Nephron progenitor cell (in vitro differentiated cells): ENCODE measurements at regions not wholly inside any gene's neighbourhood (a gene's known extent, or its start where the extent isn't known, plus 50 kb on each side); places are given as distances from the start of the nearest gene placed in this dataset.
"Not testable (repeated sequence)": the region's sequence is repeated elsewhere in the genome, so short reads cannot be mapped to it uniquely, and the experiment has no call there.

Experiments used
- DNase-seq: peaks from one replicate; pipeline ENCODE4 v3.0.0; 2021
- H3K27ac Mint-ChIP-seq: 2 replicates; pipeline ENCODE4 v1.8.0; 2021; ENCODE audit warnings: mild to moderate bottlenecking, moderate library complexity, mixed read lengths
- H3K27me3 Mint-ChIP-seq: 2 replicates; pipeline ENCODE4 v1.8.0; 2021; ENCODE audit warnings: mild to moderate bottlenecking, low read depth, mixed read lengths; ENCODE audit not compliant: poor library complexity
- H3K36me3 Mint-ChIP-seq: 2 replicates; pipeline ENCODE4 v1.8.0; 2021; ENCODE audit warnings: low read depth, mixed read lengths
- H3K4me1 Mint-ChIP-seq: 2 replicates; pipeline ENCODE4 v1.8.0; 2021; ENCODE audit warnings: mixed read lengths
- H3K4me3 Mint-ChIP-seq: 2 replicates; pipeline ENCODE4 v1.8.0; 2021; ENCODE audit warnings: mild to moderate bottlenecking, moderate library complexity, mixed read lengths
- H3K9me3 Mint-ChIP-seq: 2 replicates; pipeline ENCODE4 v1.8.0; 2021; ENCODE audit warnings: mild to moderate bottlenecking, moderate library complexity, mixed read lengths
- CTCF ChIP-seq: fragments of 200-600 bp; sonication (generic); IDR thresholded peaks from 2 replicates; pipeline ENCODE4 v1.5.0; 2021; ENCODE audit warnings: antibody characterized with exemption

DNA sequence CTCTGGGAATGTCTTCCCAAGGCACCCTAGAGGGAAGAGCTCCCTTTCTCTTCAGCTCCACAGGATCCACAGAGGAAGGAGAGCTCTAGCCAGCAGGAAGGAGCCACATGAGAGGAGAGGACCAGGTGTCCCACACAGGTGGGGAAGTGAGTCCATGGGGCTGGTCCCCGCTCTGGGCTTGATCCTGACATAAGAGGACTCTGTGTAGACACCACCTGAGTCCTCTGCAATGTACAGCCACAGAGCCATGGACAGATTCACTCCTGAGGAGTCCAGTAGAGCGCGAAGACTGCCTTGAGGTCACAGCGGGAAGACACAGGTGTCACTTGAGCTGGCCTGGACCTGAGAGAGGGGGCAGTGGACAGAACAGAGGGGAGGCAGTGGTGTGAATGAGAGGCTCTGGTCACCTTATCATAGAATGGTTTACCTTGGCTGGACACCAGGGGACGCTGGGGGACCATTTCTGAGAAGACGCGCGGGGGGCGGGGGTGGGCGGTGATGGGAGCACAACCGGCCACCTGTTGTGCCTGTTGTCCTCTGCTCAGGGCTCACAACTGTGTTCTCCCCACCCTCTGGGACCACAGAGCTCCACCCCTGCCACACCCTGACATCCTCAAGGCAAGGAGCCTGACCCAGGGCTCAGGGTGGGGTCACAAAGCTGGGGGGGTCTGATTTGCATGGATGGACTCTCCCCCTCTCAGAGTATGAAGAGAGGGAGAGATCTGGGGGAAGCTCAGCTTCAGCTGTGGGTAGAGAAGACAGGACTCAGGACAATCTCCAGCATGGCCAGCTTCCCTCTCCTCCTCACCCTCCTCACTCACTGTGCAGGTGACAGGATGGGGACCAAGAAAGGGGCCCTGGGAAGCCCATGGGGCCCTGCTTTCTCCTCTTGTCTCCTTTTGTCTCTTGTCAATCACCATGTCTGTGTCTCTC lies 128.2 kb downstream of the ZNF280B start:
- TF ChIP-seq CTCF, result peak; percentile 26
- Mint-ChIP-seq H3K27me3 (peaks cover 98% of the 10 kb centered on the region), H3K9me3 (peaks cover under 1% of the 10 kb centered on the region), H3K36me3 (no peaks in the 10 kb centered on the region), H3K27ac (no peak overlapping the region), H3K4me1 (no peaks in the 10 kb centered on the region), H3K4me3 (no peak overlapping the region)
- peak; percentile 61 for DNase-seq

GRCh38 chr22:22381292-22381691 lies 127.2 kb downstream of the ZNF280B start:
- H3K4me3 Mint-ChIP-seq, H3K9me3 Mint-ChIP-seq, H3K36me3 Mint-ChIP-seq, H3K4me1 Mint-ChIP-seq, DNase-seq, H3K27ac Mint-ChIP-seq: not testable (repeated sequence)
- H3K27me3 Mint-ChIP-seq, result peaks cover 98% of the 10 kb centered on the region

DNA sequence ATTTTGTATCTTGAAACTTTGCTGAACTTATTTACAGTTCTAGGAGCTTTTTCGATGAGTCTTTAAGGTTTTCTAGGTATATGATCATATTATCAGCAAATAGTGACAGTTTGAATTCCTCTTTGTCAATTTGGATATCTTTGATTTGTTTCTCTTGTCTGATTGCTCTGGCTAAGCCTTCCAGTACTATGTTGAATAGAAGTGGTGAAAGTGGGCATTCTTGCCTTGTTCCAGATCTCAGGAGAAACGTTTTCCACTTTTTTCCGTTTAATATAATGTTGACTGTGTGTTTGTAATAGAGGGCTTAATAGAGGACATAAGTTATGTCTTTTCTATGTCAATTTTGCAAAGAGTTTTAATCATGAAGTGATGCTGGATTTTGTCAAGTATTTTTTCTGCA lies 124.3 kb downstream of the ZNF280B start:
- Mint-ChIP-seq H3K4me3 (no peak overlapping the region), H3K36me3 (no peaks in the 10 kb centered on the region), H3K4me1 (no peaks in the 10 kb centered on the region), H3K27ac (no peak overlapping the region), H3K27me3 (peaks cover 96% of the 10 kb centered on the region), H3K9me3 (peaks cover 4% of the 10 kb centered on the region)
- no peak for DNase-seq
- no peak for TF ChIP-seq CTCF

GRCh38 chr22:22384668-22385244 lies 123.8 kb downstream of the ZNF280B start:
- Mint-ChIP-seq H3K27ac (no peak overlapping the region), H3K36me3 (no peaks in the 10 kb centered on the region), H3K27me3 (peaks cover 96% of the 10 kb centered on the region), H3K4me1 (no peaks in the 10 kb centered on the region), H3K9me3 (peaks cover 4% of the 10 kb centered on the region), H3K4me3 (no peak overlapping the region)
- DNase-seq, result no peak
- no peak for TF ChIP-seq CTCF

DNA sequence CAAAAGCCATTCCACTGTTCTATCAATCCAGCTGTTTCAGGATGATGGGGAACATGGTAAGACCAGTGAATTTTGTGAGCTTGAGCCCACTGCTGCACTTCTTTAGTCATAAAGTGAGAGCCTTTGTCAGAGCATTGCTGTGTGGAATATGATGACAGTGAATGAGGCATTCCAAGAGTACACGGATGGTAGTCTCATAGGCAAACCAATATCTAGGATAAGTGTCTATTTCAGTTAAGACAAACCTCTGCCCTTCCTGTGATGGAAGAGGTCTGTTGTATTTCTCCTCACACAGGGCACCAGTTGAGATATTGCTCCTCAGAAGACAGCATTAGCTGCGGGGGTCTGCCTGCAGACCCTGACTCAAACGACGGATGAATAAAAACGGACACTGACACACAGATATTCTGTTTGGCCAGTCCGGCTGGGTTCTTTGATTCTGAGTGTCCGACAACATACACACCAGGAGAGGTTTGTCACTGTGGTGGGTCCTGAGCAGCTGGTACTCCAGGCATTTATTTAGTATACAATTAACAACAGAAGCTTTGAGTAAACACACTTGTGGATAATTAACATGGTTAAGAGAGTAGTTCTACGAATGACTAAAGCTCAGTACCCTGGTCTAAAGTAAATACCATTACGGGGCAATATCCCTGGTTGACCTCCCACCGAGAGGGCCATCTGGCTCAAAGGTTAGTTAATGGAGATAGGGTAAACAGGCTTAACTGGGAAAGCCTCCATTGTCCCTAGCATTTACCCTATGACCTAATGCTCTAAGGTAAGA lies 121.7 kb downstream of the ZNF280B start:
- Mint-ChIP-seq H3K4me1 (no peaks in the 10 kb centered on the region), H3K9me3 (peaks cover 4% of the 10 kb centered on the region), H3K4me3 (no peak overlapping the region), H3K36me3 (no peaks in the 10 kb centered on the region), H3K27ac (no peak overlapping the region), H3K27me3 (peaks cover 96% of the 10 kb centered on the region)
- TF ChIP-seq CTCF, result no peak
- DNase-seq, result no peak

DNA sequence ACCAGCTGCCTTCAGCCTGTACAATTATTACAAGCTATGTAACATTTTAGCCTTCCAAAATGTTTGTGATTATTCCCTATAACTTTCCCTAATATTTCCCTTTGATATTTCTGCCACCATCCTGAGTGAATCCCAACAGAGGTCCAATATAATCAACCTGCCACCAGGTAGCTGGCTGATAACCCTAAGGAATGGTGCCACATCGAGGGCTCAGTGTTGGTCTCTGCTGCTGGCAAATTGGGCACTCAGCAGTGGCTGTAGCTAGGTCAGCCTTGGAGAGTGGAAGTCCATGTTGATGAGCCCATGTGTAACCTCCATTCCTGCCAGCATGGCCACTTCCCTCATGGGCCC lies 121.2 kb downstream of the ZNF280B start:
- no peaks in the 10 kb centered on the region for H3K4me1 Mint-ChIP-seq
- H3K27ac Mint-ChIP-seq, result no peak overlapping the region
- no peak for DNase-seq
- H3K36me3 Mint-ChIP-seq, result no peaks in the 10 kb centered on the region
- no peak overlapping the region for H3K4me3 Mint-ChIP-seq
- peaks cover 97% of the 10 kb centered on the region for H3K27me3 Mint-ChIP-seq
- H3K9me3 Mint-ChIP-seq, result peaks cover 8% of the 10 kb centered on the region
- no peak for TF ChIP-seq CTCF
